HEK293 (cell line): ENCODE measurements at regions not wholly inside any gene's neighbourhood (a gene's known extent, or its start where the extent isn't known, plus 50 kb on each side); places are given as distances from the start of the nearest gene placed in this dataset.

Source experiments
- CTCF ChIA-PET: fragments of 350-600 bp; formaldehyde crosslinking; extraction: SDS; loops from one replicate; lab custom pipeline; 2021; ENCODE audit warnings: antibody characterized with exemption; lab: Yijun Ruan, JAX
- POLR2A ChIA-PET: fragments of 300-600 bp; formaldehyde crosslinking; extraction: SDS; loops from one replicate; lab custom pipeline; 2020; ENCODE audit warnings: antibody characterized with exemption, inconsistent platforms; lab: Yijun Ruan, JAX
- H3K27ac ChIP-seq: fragments of 200-500 bp; sonication (Bioruptor generic); 2 replicates; pipeline ENCODE4 v1.5.1; 2014; ENCODE audit warnings: low read depth, low read length, control low read depth, inconsistent platforms; ENCODE audit errors: extremely low read depth
- H3K36me3 ChIP-seq, 2 experiments: fragments of 200-500 bp in 1 of 2; sonication (Bioruptor generic) in 1 of 2; 1 replicate in 1 of 2; 2 replicates in 1 of 2; pipeline ENCODE4 v1.5.1; 2014 to 2017; ENCODE audit warnings: inconsistent platforms in 2 of 2, low read length in 2 of 2; ENCODE audit not compliant: control insufficient read depth in 2 of 2, insufficient read depth in 1 of 2
- H3K4me1 ChIP-seq: fragments of 200-500 bp; sonication (Bioruptor generic); 2 replicates; pipeline ENCODE4 v1.5.1; 2014; ENCODE audit warnings: mild to moderate bottlenecking, low read length, inconsistent platforms; ENCODE audit not compliant: control insufficient read depth, insufficient read depth
- H3K4me3 ChIP-seq: 2 replicates; pipeline ENCODE4 v1.5.1; 2011; ENCODE audit warnings: low read depth, mild to moderate bottlenecking, control low read depth, low read length, moderate library complexity
- H3K9me3 ChIP-seq: fragments of 200-500 bp; sonication (Bioruptor generic); 2 replicates; pipeline ENCODE4 v1.5.1; 2014; ENCODE audit warnings: low read depth, low read length, inconsistent platforms; ENCODE audit not compliant: control insufficient read depth, insufficient read depth
- BCL11B ChIP-seq: fragments of 450-650 bp; formaldehyde crosslinking; IDR thresholded peaks from 2 replicates; pipeline ENCODE4 v1.5.1; 2016; ENCODE audit warnings: low read depth, missing biosample characterization, missing genetic modification characterization
- EGR2 ChIP-seq: fragments of 450-650 bp; formaldehyde crosslinking; IDR thresholded peaks from 2 replicates; pipeline ENCODE4 v1.5.1; 2016; ENCODE audit warnings: low read depth, missing biosample characterization, missing genetic modification characterization
- KLF10 ChIP-seq: fragments of 450-650 bp; IDR thresholded peaks from 2 replicates; pipeline ENCODE4 v1.5.1; 2018; ENCODE audit warnings: missing biosample characterization, mild to moderate bottlenecking, missing genetic modification characterization
- KLF9 ChIP-seq: fragments of 450-650 bp; formaldehyde crosslinking; IDR thresholded peaks from 2 replicates; pipeline ENCODE4 v1.5.1; 2016; ENCODE audit warnings: missing biosample characterization, missing genetic modification characterization, low read depth
- MEIS1 ChIP-seq: sonication (generic); formaldehyde crosslinking; IDR thresholded peaks from 2 replicates; pipeline ENCODE4 v1.8.1; 2022; ENCODE audit warnings: missing genetic modification reagents, mild to moderate bottlenecking, borderline replicate concordance
- ZBTB8A ChIP-seq: fragments of 450-650 bp; formaldehyde crosslinking; IDR thresholded peaks from 2 replicates; pipeline ENCODE4 v1.5.1; 2016; ENCODE audit warnings: missing biosample characterization, missing genetic modification characterization
- ZFP69B ChIP-seq: fragments of 450-650 bp; formaldehyde crosslinking; IDR thresholded peaks from 2 replicates; pipeline ENCODE4 v1.5.1; 2016; ENCODE audit warnings: missing biosample characterization, missing genetic modification characterization
- ZNF266 ChIP-seq: fragments of 450-650 bp; formaldehyde crosslinking; IDR thresholded peaks from 2 replicates; pipeline ENCODE4 v1.5.1; 2016; ENCODE audit warnings: missing biosample characterization, missing genetic modification characterization, low read depth
- ZNF274 ChIP-seq, 2 experiments: fragments of 200-500 bp in 1 of 2; fragments of 450-650 bp in 1 of 2; sonication (Bioruptor generic) in 1 of 2; formaldehyde crosslinking in 1 of 2; IDR thresholded peaks; 2 replicates each; pipeline versions ENCODE4 v1.5.1 to v1.6.1; 2014 to 2016; ENCODE audit warnings: borderline replicate concordance in 1 of 2, inconsistent platforms in 1 of 2, low read length in 1 of 2, missing biosample characterization in 1 of 2, missing genetic modification characterization in 1 of 2
- ZNF292 ChIP-seq: fragments of 450-650 bp; formaldehyde crosslinking; IDR thresholded peaks from 2 replicates; pipeline ENCODE4 v1.5.1; 2016; ENCODE audit warnings: low read depth, missing biosample characterization, missing genetic modification characterization, borderline replicate concordance
- ZNF335 ChIP-seq: fragments of 450-650 bp; formaldehyde crosslinking; conservative IDR thresholded peaks from 2 replicates; pipeline ENCODE4 v1.5.1; 2016; ENCODE audit warnings: missing biosample characterization, missing genetic modification characterization
- ZNF341 ChIP-seq: fragments of 450-650 bp; formaldehyde crosslinking; IDR thresholded peaks from 2 replicates; pipeline ENCODE4; 2016; ENCODE audit warnings: low read depth, missing biosample characterization, missing genetic modification characterization
- ZNF48 ChIP-seq: fragments of 450-650 bp; formaldehyde crosslinking; IDR thresholded peaks from 2 replicates; pipeline ENCODE4 v1.5.1; 2016; ENCODE audit warnings: missing biosample characterization, missing genetic modification characterization
- ZNF548 ChIP-seq: fragments of 450-650 bp; formaldehyde crosslinking; IDR thresholded peaks from 2 replicates; pipeline ENCODE4 v1.5.1; 2016; ENCODE audit warnings: missing biosample characterization, missing genetic modification characterization
- ZNF654 ChIP-seq: fragments of 450-650 bp; formaldehyde crosslinking; IDR thresholded peaks from 2 replicates; pipeline ENCODE4 v1.5.1; 2016; ENCODE audit warnings: low read depth, missing biosample characterization, missing genetic modification characterization
- ZNF707 ChIP-seq: fragments of 450-650 bp; formaldehyde crosslinking; IDR thresholded peaks from 2 replicates; pipeline ENCODE4 v1.5.1; 2016; ENCODE audit warnings: missing biosample characterization, missing genetic modification characterization
- TF ChIP-seq, protein P1 (sequence below): fragments of 450-650 bp; formaldehyde crosslinking; IDR thresholded peaks from 2 replicates; pipeline ENCODE4 v1.5.1; 2017; ENCODE audit warnings: missing biosample characterization, missing genetic modification characterization
- TF ChIP-seq, protein P2 (sequence below): fragments of 450-650 bp; formaldehyde crosslinking; IDR thresholded peaks from 2 replicates; pipeline ENCODE4 v1.5.1; 2017; ENCODE audit warnings: missing biosample characterization, mild to moderate bottlenecking, missing genetic modification characterization, moderate library complexity
- TF ChIP-seq, protein P3 (sequence below): fragments of 450-650 bp; formaldehyde crosslinking; IDR thresholded peaks from 2 replicates; pipeline ENCODE4 v1.5.1; 2016; ENCODE audit warnings: missing biosample characterization, missing genetic modification characterization
- TF ChIP-seq, protein P4 (sequence below): fragments of 450-650 bp; formaldehyde crosslinking; IDR thresholded peaks from 2 replicates; pipeline ENCODE4 v1.5.1; 2017; ENCODE audit warnings: missing biosample characterization, missing genetic modification characterization
- TF ChIP-seq, protein P5 (sequence below): fragments of 450-650 bp; formaldehyde crosslinking; optimal IDR thresholded peaks from 2 replicates; pipeline ENCODE3; 2016; ENCODE audit warnings: missing biosample characterization, mild to moderate bottlenecking, missing genetic modification characterization
- TF ChIP-seq, protein P6 (sequence below): fragments of 450-650 bp; formaldehyde crosslinking; IDR thresholded peaks from 2 replicates; pipeline ENCODE4; 2016; ENCODE audit warnings: missing biosample characterization, missing genetic modification characterization
- TF ChIP-seq, protein P7 (sequence below): sonication (generic); formaldehyde crosslinking; IDR thresholded peaks from 2 replicates; pipeline ENCODE4 v1.8.1; 2022; ENCODE audit warnings: mild to moderate bottlenecking, moderate library complexity, missing genetic modification reagents

DNA sequence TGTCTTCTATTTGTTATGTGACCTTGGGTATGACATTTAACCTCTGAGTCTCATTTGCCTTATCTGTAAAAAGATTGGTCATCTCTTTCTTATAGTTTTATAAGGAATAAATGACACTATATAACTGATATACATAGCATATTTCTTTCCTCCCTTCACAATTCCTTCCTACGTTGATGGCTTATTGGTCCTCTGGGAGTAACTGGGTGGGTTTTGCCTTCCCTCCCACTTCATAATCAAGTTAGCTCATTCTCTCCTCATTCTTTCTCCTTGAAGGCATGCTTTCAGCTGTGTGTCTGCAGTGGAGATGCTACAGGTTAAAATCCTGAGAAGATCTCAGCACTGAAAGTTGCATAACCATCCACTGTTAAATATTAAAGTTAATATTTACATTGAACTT, 382.4 kb downstream of the TMEM38B start (continued):
- TF ChIP-seq EGR2 (tag by site-specific recombination) = no peak
- TF ChIP-seq, protein P1, sequence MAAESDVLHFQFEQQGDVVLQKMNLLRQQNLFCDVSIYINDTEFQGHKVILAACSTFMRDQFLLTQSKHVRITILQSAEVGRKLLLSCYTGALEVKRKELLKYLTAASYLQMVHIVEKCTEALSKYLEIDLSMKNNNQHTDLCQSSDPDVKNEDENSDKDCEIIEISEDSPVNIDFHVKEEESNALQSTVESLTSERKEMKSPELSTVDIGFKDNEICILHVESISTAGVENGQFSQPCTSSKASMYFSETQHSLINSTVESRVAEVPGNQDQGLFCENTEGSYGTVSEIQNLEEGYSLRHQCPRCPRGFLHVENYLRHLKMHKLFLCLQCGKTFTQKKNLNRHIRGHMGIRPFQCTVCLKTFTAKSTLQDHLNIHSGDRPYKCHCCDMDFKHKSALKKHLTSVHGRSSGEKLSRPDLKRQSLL (tag by site-specific recombination) = no peak
- TF ChIP-seq ZNF266 (tag by site-specific recombination) = no peak

DNA sequence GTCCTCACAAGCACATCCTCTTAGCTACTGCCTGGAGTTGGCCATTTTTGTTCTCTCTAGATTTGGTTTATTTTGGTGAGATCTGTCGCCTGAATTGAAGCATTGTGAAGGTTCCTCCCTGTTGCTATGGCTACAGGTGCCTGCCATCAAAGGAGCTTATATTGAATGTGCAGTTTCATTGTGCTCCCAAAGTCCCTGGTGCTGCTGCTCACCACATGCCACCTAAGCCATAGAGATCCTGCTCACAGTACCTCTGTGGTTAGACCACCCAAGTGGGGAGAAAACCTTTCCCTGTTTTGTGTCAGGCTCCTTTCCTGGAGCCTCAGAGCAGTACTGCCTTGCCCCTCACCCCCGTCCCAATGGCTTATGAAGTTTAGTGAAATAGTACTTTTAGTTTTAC, 383.4 kb downstream of the TMEM38B start:
- no peak overlapping the region for H3K27ac ChIP-seq

DNA sequence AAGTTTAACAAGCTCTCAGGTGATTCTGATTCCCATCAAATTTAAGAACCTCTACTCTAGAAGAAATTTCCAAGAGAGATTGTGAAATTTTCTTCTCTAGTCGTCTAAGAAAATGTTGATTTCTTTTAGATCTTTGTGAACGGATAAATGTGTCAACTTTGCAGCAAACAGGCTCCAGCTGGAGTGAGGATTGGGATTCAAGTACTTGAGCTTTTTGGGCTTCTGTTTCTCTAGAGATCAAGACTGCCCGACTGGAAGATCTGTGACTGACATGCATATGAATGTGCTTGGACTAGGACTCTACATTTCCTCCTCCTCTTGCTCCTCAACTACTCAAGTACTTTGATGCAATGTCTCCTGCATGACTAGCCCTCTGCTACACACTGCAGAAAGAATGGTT, 388.3 kb downstream of the TMEM38B start:
- Histone ChIP-seq H3K4me1 (no peaks in the 10 kb centered on the region), H3K4me3 (no peak overlapping the region), H3K9me3 (no peaks in the 10 kb centered on the region), H3K27ac (no peak overlapping the region), H3K36me3 (no peaks in the 10 kb centered on the region)
- POLR2A ChIA-PET = no interaction called here
- TF ChIP-seq BCL11B (tag by site-specific recombination) = no peak
- TF ChIP-seq, protein P2, sequence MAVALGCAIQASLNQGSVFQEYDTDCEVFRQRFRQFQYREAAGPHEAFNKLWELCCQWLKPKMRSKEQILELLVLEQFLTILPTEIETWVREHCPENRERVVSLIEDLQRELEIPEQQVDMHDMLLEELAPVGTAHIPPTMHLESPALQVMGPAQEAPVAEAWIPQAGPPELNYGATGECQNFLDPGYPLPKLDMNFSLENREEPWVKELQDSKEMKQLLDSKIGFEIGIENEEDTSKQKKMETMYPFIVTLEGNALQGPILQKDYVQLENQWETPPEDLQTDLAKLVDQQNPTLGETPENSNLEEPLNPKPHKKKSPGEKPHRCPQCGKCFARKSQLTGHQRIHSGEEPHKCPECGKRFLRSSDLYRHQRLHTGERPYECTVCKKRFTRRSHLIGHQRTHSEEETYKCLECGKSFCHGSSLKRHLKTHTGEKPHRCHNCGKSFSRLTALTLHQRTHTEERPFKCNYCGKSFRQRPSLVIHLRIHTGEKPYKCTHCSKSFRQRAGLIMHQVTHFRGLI (tag by site-specific recombination) = no peak
- TF ChIP-seq ZBTB8A (tag by site-specific recombination) = no peak
- no peak for TF ChIP-seq ZNF707 (tag by site-specific recombination)
- TF ChIP-seq, protein P3, sequence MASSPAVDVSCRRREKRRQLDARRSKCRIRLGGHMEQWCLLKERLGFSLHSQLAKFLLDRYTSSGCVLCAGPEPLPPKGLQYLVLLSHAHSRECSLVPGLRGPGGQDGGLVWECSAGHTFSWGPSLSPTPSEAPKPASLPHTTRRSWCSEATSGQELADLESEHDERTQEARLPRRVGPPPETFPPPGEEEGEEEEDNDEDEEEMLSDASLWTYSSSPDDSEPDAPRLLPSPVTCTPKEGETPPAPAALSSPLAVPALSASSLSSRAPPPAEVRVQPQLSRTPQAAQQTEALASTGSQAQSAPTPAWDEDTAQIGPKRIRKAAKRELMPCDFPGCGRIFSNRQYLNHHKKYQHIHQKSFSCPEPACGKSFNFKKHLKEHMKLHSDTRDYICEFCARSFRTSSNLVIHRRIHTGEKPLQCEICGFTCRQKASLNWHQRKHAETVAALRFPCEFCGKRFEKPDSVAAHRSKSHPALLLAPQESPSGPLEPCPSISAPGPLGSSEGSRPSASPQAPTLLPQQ (tag by site-specific recombination) = no peak
- TF ChIP-seq ZNF48 (tag by site-specific recombination) = no peak
- TF ChIP-seq ZNF335 (tag by site-specific recombination) = no peak
- no peak for TF ChIP-seq ZNF654 (tag by site-specific recombination)
- TF ChIP-seq, protein P4, sequence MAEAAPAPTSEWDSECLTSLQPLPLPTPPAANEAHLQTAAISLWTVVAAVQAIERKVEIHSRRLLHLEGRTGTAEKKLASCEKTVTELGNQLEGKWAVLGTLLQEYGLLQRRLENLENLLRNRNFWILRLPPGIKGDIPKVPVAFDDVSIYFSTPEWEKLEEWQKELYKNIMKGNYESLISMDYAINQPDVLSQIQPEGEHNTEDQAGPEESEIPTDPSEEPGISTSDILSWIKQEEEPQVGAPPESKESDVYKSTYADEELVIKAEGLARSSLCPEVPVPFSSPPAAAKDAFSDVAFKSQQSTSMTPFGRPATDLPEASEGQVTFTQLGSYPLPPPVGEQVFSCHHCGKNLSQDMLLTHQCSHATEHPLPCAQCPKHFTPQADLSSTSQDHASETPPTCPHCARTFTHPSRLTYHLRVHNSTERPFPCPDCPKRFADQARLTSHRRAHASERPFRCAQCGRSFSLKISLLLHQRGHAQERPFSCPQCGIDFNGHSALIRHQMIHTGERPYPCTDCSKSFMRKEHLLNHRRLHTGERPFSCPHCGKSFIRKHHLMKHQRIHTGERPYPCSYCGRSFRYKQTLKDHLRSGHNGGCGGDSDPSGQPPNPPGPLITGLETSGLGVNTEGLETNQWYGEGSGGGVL (tag by site-specific recombination) = no peak
- TF ChIP-seq, protein P5, sequence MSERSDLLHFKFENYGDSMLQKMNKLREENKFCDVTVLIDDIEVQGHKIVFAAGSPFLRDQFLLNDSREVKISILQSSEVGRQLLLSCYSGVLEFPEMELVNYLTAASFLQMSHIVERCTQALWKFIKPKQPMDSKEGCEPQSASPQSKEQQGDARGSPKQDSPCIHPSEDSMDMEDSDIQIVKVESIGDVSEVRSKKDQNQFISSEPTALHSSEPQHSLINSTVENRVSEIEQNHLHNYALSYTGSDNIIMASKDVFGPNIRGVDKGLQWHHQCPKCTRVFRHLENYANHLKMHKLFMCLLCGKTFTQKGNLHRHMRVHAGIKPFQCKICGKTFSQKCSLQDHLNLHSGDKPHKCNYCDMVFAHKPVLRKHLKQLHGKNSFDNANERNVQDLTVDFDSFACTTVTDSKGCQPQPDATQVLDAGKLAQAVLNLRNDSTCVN (tag by site-specific recombination) = no peak
- no peak for TF ChIP-seq KLF10
- no peak for TF ChIP-seq ZNF548 (tag by site-specific recombination)
- CTCF ChIA-PET = no interaction called here

More for the DNA sequence above, 383.4 kb downstream of the TMEM38B start:
- Histone ChIP-seq H3K4me1 (no peaks in the 10 kb centered on the region), H3K4me3 (no peak overlapping the region), H3K9me3 (no peaks in the 10 kb centered on the region), H3K36me3 (no peaks in the 10 kb centered on the region)
- CTCF ChIA-PET = interaction anchor here (0.7 kb wide), 1 partner anchor 253 kb away, joined by 3 read pairs; no protein-coding TSS in a partner anchor
- TF ChIP-seq KLF9 (tag by site-specific recombination) (no peak), ZNF341 (tag by site-specific recombination) (no peak), ZNF274 (IDR thresholded peaks at IDR 0.05; ENCODE audit: low read length) (no peak), ZNF274 (tag by site-specific recombination; IDR thresholded peaks at IDR 0.05; ENCODE audit: borderline replicate concordance) (no peak), ZFP69B (tag by site-specific recombination) (no peak), MEIS1 (no peak), ZNF292 (tag by site-specific recombination) (no peak)
- TF ChIP-seq, protein P6, sequence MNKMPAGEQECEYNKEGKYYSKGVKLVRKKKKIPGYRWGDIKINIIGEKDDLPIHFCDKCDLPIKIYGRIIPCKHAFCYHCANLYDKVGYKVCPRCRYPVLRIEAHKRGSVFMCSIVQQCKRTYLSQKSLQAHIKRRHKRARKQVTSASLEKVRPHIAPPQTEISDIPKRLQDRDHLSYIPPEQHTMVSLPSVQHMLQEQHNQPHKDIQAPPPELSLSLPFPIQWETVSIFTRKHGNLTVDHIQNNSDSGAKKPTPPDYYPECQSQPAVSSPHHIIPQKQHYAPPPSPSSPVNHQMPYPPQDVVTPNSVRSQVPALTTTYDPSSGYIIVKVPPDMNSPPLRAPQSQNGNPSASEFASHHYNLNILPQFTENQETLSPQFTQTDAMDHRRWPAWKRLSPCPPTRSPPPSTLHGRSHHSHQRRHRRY (tag by site-specific recombination) = no peak
- TF ChIP-seq, protein P7, sequence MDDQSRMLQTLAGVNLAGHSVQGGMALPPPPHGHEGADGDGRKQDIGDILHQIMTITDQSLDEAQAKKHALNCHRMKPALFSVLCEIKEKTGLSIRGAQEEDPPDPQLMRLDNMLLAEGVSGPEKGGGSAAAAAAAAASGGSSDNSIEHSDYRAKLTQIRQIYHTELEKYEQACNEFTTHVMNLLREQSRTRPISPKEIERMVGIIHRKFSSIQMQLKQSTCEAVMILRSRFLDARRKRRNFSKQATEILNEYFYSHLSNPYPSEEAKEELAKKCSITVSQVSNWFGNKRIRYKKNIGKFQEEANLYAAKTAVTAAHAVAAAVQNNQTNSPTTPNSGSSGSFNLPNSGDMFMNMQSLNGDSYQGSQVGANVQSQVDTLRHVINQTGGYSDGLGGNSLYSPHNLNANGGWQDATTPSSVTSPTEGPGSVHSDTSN (CRISPR knock-in tag) = no peak
- POLR2A ChIA-PET = no interaction called here
